HFFc6 (cell line): ENCODE measurements at regions not wholly inside any gene's neighbourhood (a gene's known extent, or its start where the extent isn't known, plus 50 kb on each side); places are given as distances from the start of the nearest gene placed in this dataset.
"Not testable (repeated sequence)": the region's sequence is repeated elsewhere in the genome, so short reads cannot be mapped to it uniquely, and the experiment has no call there.

Source experiments
- DNase-seq: peaks from one replicate; pipeline ENCODE4 v3.0.0-alpha.2; 2018
- H3K27ac Mint-ChIP-seq: 2 replicates; pipeline ENCODE4 v1.8.0; 2020; ENCODE audit warnings: mild to moderate bottlenecking, mixed read lengths
- H3K27me3 Mint-ChIP-seq: 2 replicates; pipeline ENCODE4 v1.8.0; 2021; ENCODE audit warnings: mild to moderate bottlenecking, moderate library complexity, mixed read lengths; ENCODE audit not compliant: insufficient read depth
- H3K36me3 Mint-ChIP-seq: 2 replicates; pipeline ENCODE4 v1.8.0; 2021; ENCODE audit warnings: low read depth, mixed read lengths
- H3K4me1 Mint-ChIP-seq: 2 replicates; pipeline ENCODE4 v1.8.0; 2020; ENCODE audit warnings: low read depth, mixed read lengths
- H3K4me3 Mint-ChIP-seq: 2 replicates; pipeline ENCODE4 v1.8.0; 2020; ENCODE audit warnings: mild to moderate bottlenecking, moderate library complexity, mixed read lengths
- H3K9me3 Mint-ChIP-seq: 2 replicates; pipeline ENCODE4 v1.8.0; 2020; ENCODE audit warnings: mild to moderate bottlenecking, mixed read lengths

DNA sequence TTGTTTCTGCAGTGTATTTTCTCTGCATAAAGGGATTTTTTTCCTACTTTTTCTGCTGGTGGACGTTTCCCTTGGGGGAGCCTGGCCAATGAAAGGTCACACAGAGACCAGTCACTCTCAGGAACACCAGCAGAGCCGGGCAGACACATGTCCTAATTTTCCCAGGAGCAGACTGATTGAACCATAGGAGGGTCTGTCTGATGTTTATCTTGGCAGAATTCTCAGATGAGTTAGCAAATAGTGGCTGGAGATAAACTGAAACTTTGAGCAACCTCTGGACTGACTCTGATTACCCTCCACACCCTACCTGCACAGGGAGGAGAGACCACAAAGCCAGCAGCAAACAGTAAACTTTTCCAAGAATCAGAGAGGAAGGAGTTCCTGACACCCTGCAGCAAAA, 90.0 kb upstream of the PLGLB2 start:
- not testable (repeated sequence) for H3K36me3 Mint-ChIP-seq, H3K4me3 Mint-ChIP-seq, H3K27ac Mint-ChIP-seq, H3K27me3 Mint-ChIP-seq, H3K9me3 Mint-ChIP-seq, DNase-seq, H3K4me1 Mint-ChIP-seq

DNA sequence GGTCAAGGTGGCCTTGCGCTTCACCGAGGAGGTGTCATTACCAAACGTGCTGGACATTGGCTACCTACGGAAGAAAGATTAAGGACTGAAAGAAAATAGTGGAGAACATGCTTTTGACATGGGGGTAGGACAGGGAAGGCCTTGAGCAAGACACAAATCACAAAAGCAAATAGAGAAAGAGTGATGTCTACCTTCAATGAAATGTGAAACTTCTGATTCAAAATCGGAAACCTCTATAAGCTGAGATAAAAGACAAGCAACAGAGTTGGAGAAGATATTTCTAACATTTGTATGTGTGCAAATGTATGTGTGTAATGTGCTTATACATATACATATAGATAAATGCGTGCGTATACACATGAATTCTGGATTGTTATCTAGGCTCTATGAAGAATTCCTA, 89.5 kb upstream of the PLGLB2 start:
- not testable (repeated sequence) for H3K9me3 Mint-ChIP-seq, DNase-seq, H3K4me3 Mint-ChIP-seq, H3K36me3 Mint-ChIP-seq, H3K4me1 Mint-ChIP-seq, H3K27ac Mint-ChIP-seq, H3K27me3 Mint-ChIP-seq

GRCh38 chr2:87658976-87659375, 88.9 kb upstream of the PLGLB2 start:
- H3K9me3 Mint-ChIP-seq, result not testable (repeated sequence)

DNA sequence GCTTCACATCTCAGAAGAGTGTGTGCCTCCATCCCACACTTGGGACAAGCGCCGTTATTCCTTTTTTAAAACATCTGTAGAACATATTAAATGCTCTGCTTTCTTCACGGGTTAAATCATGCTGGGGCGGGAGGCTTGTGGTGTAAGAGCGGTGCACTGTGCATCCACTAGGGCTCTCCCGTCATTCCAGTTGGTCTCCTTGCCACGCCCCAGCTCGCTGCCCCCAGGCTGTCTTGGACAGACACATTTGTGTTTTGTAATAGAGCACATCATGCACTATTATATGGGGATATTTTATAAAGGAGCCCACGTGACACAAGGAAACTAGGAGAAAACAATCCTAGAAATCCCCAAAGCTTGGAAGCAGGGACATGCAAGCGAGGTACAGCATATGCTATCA, 87.7 kb upstream of the PLGLB2 start:
- not testable (repeated sequence) for H3K4me1 Mint-ChIP-seq, H3K36me3 Mint-ChIP-seq, H3K4me3 Mint-ChIP-seq, H3K27ac Mint-ChIP-seq, H3K9me3 Mint-ChIP-seq, DNase-seq, H3K27me3 Mint-ChIP-seq

More at GRCh38 chr2:87658976-87659375, 88.9 kb upstream of the PLGLB2 start:
- not testable (repeated sequence) for H3K27ac Mint-ChIP-seq, H3K27me3 Mint-ChIP-seq, H3K4me3 Mint-ChIP-seq, H3K4me1 Mint-ChIP-seq, DNase-seq, H3K36me3 Mint-ChIP-seq

DNA sequence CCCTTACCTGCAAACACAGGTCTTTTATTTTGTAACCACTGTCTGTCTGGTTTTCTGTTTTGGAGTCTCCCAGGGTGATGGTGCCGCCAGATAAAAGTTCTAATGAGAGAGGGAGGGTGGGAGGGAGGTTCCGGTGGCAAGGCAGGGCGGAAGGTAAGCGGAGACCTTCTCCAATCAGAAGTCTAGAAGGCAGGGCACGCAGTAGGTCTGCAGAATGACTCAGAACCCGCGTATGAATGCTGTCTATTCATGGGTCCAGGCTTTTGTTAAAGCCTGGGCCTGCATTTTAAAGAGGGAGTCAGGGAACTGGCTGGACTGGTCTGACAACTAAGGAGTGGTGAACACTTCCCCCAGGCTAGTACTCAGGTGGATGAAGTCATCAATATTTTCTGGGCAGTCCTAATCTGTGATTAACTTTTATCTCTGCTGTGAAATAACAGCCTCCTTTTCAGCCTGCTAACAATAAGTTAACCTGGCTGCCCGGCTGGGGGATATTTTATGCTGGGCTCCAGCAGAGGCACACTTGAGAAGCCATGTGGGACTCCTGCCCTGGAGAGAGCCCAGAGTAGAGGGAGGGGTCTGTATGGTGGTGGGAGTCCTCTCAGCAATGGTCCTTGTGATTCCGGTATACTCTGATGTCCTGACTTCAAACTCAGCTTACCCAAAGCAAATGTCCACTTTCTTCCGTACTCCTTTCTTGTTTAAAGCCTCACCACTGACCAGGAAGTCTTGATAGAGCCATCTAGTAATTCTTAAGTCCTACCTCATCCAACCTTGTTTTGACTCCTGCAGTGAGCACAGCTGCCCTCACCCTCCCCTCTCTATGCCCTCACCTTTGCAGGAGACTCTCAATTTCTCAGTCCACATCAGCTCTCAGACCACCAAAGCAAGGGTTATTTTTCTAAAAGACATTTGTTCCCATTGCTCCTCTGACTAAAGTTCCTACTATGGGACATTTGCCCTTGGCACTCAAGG, 85.3 kb upstream of the PLGLB2 start:
- not testable (repeated sequence) for H3K4me1 Mint-ChIP-seq, H3K27ac Mint-ChIP-seq, H3K4me3 Mint-ChIP-seq

GRCh38 chr2:87663347-87663746, 84.5 kb upstream of the PLGLB2 start:
- not testable (repeated sequence) for H3K4me1 Mint-ChIP-seq, H3K27ac Mint-ChIP-seq, H3K36me3 Mint-ChIP-seq, H3K27me3 Mint-ChIP-seq, H3K4me3 Mint-ChIP-seq, H3K9me3 Mint-ChIP-seq, DNase-seq

More for the DNA sequence above, 85.3 kb upstream of the PLGLB2 start:
- not testable (repeated sequence) for H3K36me3 Mint-ChIP-seq, DNase-seq, H3K9me3 Mint-ChIP-seq, H3K27me3 Mint-ChIP-seq

- not testable (repeated sequence) for H3K4me1 Mint-ChIP-seq
Observed at GRCh38 chr2:87667027-87667426, 80.9 kb upstream of the PLGLB2 start.

GRCh38 chr2:87668361-87668760, 79.5 kb upstream of the PLGLB2 start:
- DNase-seq, H3K27me3 Mint-ChIP-seq, H3K4me1 Mint-ChIP-seq, H3K27ac Mint-ChIP-seq, H3K4me3 Mint-ChIP-seq, H3K9me3 Mint-ChIP-seq, H3K36me3 Mint-ChIP-seq: not testable (repeated sequence)

More at GRCh38 chr2:87667027-87667426, 80.9 kb upstream of the PLGLB2 start:
- not testable (repeated sequence) for H3K9me3 Mint-ChIP-seq, H3K4me3 Mint-ChIP-seq, DNase-seq, H3K27me3 Mint-ChIP-seq, H3K36me3 Mint-ChIP-seq, H3K27ac Mint-ChIP-seq

GRCh38 chr2:87669633-87670231, 78.2 kb upstream of the PLGLB2 start:
- H3K27ac Mint-ChIP-seq, H3K36me3 Mint-ChIP-seq, H3K4me3 Mint-ChIP-seq, H3K9me3 Mint-ChIP-seq, DNase-seq, H3K27me3 Mint-ChIP-seq, H3K4me1 Mint-ChIP-seq: not testable (repeated sequence)

DNA sequence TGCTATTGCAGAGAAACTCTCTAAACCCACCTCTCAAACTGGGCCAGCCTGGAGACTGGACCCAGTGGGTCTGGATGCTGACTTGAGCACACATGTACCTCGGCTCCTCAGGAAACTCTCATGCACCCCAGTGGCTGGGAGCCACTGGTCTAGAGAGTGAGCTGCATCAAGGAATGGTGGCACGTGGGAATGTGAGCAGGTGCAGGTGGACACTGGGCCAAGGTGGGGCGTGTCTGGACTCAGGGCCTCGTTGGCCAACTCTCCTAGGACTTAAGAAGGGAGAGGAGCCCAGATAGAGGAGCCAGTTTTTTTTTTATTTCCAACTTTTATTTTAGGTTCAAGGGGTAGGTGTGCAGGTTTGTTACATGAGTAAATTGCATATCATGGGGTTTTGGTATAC, 75.5 kb upstream of the PLGLB2 start:
- DNase-seq, H3K4me1 Mint-ChIP-seq, H3K4me3 Mint-ChIP-seq, H3K9me3 Mint-ChIP-seq, H3K27ac Mint-ChIP-seq, H3K27me3 Mint-ChIP-seq, H3K36me3 Mint-ChIP-seq: not testable (repeated sequence)

DNA sequence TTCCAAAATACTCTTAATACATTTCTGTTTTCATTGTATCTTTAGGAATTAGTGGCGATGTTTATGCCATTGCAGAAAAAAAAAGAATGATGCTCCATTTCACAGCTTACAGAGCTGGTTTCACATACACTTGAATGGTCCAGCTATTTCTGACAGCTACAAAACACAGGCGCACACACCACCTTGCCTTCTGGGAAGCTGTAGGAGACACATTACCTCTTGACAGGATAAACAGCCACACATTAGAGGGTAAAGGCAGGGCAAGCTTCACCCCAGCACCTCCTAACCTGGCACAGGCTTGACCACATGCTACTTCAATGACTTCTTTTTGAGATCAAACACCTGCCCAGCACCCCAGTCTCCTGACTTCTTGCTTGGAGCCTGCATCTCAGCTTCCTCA, 73.2 kb upstream of the PLGLB2 start:
- H3K4me3 Mint-ChIP-seq, H3K9me3 Mint-ChIP-seq, DNase-seq, H3K27me3 Mint-ChIP-seq, H3K4me1 Mint-ChIP-seq, H3K36me3 Mint-ChIP-seq, H3K27ac Mint-ChIP-seq: not testable (repeated sequence)

DNA sequence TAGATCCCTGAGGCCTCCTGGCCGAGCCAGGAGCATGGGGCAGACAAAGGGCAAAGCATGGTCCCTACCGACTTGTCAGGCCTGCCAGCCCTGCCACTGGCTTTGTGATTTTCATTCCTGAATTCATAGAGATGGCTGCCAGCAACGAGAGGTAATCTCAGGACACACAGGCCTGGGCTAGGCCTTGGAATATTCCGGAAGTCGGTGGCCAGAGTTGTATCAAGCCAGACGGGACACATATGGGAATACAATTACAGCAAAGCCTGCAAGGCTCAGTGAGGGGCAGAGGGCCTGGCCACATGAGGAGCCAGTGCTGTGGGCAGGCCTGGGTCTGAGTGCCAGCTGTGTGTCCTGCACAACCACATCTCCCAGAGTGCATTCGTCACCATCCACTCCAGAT, 72.4 kb upstream of the PLGLB2 start:
- not testable (repeated sequence) for H3K4me1 Mint-ChIP-seq, H3K27me3 Mint-ChIP-seq, DNase-seq, H3K36me3 Mint-ChIP-seq, H3K9me3 Mint-ChIP-seq, H3K27ac Mint-ChIP-seq, H3K4me3 Mint-ChIP-seq

DNA sequence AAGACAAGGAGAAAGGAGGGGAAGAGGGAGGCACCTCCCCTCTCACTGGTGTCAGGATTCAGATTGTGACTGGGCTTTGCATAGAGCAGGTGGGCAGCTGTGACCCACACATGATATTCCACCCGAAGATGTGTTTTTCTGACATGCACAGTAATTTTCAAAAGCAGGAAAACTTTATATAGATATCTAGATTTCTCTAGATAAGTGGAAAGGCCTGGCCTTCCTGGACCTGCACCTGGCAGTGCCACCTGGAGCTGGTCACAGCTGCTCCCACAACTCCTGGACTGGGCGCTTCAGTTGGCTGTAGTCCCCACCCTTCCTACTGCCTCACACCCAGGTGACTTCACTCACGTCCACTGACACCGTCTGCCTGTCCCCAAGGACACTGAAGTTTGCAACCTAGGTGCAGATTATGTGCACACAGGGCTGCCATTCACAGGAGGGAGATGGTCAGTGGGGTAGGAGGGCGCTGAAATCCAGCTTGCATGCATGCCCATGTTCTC, 70.4 kb upstream of the PLGLB2 start:
- not testable (repeated sequence) for H3K9me3 Mint-ChIP-seq, H3K4me1 Mint-ChIP-seq, DNase-seq, H3K36me3 Mint-ChIP-seq, H3K4me3 Mint-ChIP-seq, H3K27me3 Mint-ChIP-seq, H3K27ac Mint-ChIP-seq

DNA sequence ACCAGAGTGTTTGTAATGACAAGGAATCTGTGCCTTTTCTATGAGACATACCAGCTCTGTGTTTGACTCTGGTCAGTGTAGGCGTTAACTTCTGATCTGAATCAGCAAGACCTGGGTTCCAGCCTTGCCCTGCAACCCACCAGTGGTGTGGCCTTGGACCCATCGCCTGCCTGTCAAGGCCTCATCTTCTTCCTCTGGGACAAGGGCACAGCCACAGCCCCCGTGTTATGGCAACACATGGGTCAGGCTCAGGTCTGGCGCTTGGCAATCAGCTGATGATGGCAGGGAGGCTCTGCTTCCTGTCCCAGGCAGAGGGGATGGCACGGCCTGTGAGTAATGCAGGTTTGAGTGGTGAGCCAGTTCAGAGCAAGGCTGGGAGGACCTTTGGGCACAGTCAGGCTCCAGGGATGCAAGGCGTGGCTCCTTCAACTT, 69.1 kb upstream of the PLGLB2 start:
- not testable (repeated sequence) for H3K4me3 Mint-ChIP-seq, DNase-seq, H3K27me3 Mint-ChIP-seq

More for the DNA sequence above, 69.1 kb upstream of the PLGLB2 start:
- not testable (repeated sequence) for H3K36me3 Mint-ChIP-seq, H3K4me1 Mint-ChIP-seq, H3K9me3 Mint-ChIP-seq
- H3K27ac Mint-ChIP-seq, result peak overlapping the region; percentile 73
